Mesothelial cell of epicardium (in vitro differentiated cells): ENCODE measurements at regions not wholly inside any gene's neighbourhood (a gene's known extent, or its start where the extent isn't known, plus 50 kb on each side); places are given as distances from the start of the nearest gene placed in this dataset.
A peak's percentile ranks its signal among the peaks of the same experiment; 100 is the strongest.

ENCODE experiments used
- DNase-seq, 2 experiments: peaks; one replicate each; pipeline ENCODE4 v3.0.0; 2021; ENCODE audit warnings: low spot score in 2 of 2; ENCODE audit not compliant: unreplicated experiment in 2 of 2
- H3K27ac Mint-ChIP-seq: 2 replicates; pipeline ENCODE4 v1.8.0; 2021; ENCODE audit warnings: mixed read lengths
- H3K27me3 Mint-ChIP-seq: 2 replicates; pipeline ENCODE4 v1.8.0; 2021; ENCODE audit warnings: low read depth, mixed read lengths
- H3K36me3 Mint-ChIP-seq: 2 replicates; pipeline ENCODE4 v1.8.0; 2021; ENCODE audit warnings: mixed read lengths
- H3K4me1 Mint-ChIP-seq: 2 replicates; pipeline ENCODE4 v1.8.0; 2021; ENCODE audit warnings: mixed read lengths
- H3K4me3 Mint-ChIP-seq: 2 replicates; pipeline ENCODE4 v1.8.0; 2021; ENCODE audit warnings: mild to moderate bottlenecking, moderate library complexity, mixed read lengths
- H3K9me3 Mint-ChIP-seq: 2 replicates; pipeline ENCODE4 v1.8.0; 2021; ENCODE audit warnings: mixed read lengths
- CTCF ChIP-seq: fragments of 200-600 bp; sonication (generic); IDR thresholded peaks from one replicate; pipeline ENCODE4 v1.5.0; 2021; ENCODE audit warnings: antibody characterized with exemption; ENCODE audit not compliant: unreplicated experiment

GRCh38 chr18:8995096-8995495, 107.4 kb upstream of the NDUFV2 start:
- peaks cover 5% of the 10 kb centered on the region for H3K9me3 Mint-ChIP-seq
- TF ChIP-seq CTCF = no peak
- H3K27ac Mint-ChIP-seq = no peak overlapping the region
- peaks cover 9% of the 10 kb centered on the region for H3K4me1 Mint-ChIP-seq
- no peaks in the 10 kb centered on the region for H3K36me3 Mint-ChIP-seq
- peaks cover 3% of the 10 kb centered on the region for H3K27me3 Mint-ChIP-seq
- DNase-seq = no peak
- no peak overlapping the region for H3K4me3 Mint-ChIP-seq

GRCh38 chr18:8996771-8997432, 105.6 kb upstream of the NDUFV2 start:
- no peaks in the 10 kb centered on the region for H3K36me3 Mint-ChIP-seq
- peaks cover 9% of the 10 kb centered on the region for H3K4me1 Mint-ChIP-seq
- no peak overlapping the region for H3K4me3 Mint-ChIP-seq
- DNase-seq = no peak
- TF ChIP-seq CTCF = no peak
- H3K27me3 Mint-ChIP-seq = no peaks in the 10 kb centered on the region
- peaks cover 7% of the 10 kb centered on the region for H3K9me3 Mint-ChIP-seq
- no peak overlapping the region for H3K27ac Mint-ChIP-seq

GRCh38 chr18:8997634-8998033, 104.9 kb upstream of the NDUFV2 start:
- H3K9me3 Mint-ChIP-seq = peaks cover 14% of the 10 kb centered on the region
- peaks cover 2% of the 10 kb centered on the region for H3K36me3 Mint-ChIP-seq
- DNase-seq = no peak
- no peak overlapping the region for H3K4me3 Mint-ChIP-seq
- peaks cover 9% of the 10 kb centered on the region for H3K4me1 Mint-ChIP-seq
- TF ChIP-seq CTCF = no peak
- H3K27me3 Mint-ChIP-seq = no peaks in the 10 kb centered on the region
- H3K27ac Mint-ChIP-seq = no peak overlapping the region

GRCh38 chr18:8998481-8999217, 103.8 kb upstream of the NDUFV2 start:
- Mint-ChIP-seq H3K27me3 (no peaks in the 10 kb centered on the region), H3K27ac (peak overlapping the region; percentile 28)

GRCh38 chr18:8999872-9000271, 102.6 kb upstream of the NDUFV2 start:
- no peak overlapping the region for H3K4me3 Mint-ChIP-seq
- H3K27me3 Mint-ChIP-seq = no peaks in the 10 kb centered on the region
- no peak overlapping the region for H3K27ac Mint-ChIP-seq
- peaks cover 9% of the 10 kb centered on the region for H3K4me1 Mint-ChIP-seq
- TF ChIP-seq CTCF = no peak
- H3K9me3 Mint-ChIP-seq = peaks cover 25% of the 10 kb centered on the region
- H3K36me3 Mint-ChIP-seq = peaks cover 2% of the 10 kb centered on the region
- no peak for DNase-seq

More at GRCh38 chr18:8998481-8999217, 103.8 kb upstream of the NDUFV2 start:
- Mint-ChIP-seq H3K36me3 (peaks cover 2% of the 10 kb centered on the region), H3K4me1 (peaks cover 9% of the 10 kb centered on the region), H3K9me3 (peaks cover 25% of the 10 kb centered on the region), H3K4me3 (no peak overlapping the region)
- TF ChIP-seq CTCF = no peak
- DNase-seq = no peak
